GM12873 (cell line): ENCODE measurements at regions not wholly inside any gene's neighbourhood (a gene's known extent, or its start where the extent isn't known, plus 50 kb on each side); places are given as distances from the start of the nearest gene placed in this dataset.

Experiments
- TF ChIP-seq, protein P1 (sequence below): IDR thresholded peaks from 2 replicates; pipeline ENCODE4 v1.5.1; 2012; ENCODE audit warnings: low read depth, mild to moderate bottlenecking, moderate library complexity, low read length, control low read depth; ENCODE audit not compliant: insufficient read depth; ENCODE audit errors: missing control alignments

GRCh38 chr2:129518937-129519336 is 460.5 kb upstream of the RAB6C start:
- TF ChIP-seq, protein P1, sequence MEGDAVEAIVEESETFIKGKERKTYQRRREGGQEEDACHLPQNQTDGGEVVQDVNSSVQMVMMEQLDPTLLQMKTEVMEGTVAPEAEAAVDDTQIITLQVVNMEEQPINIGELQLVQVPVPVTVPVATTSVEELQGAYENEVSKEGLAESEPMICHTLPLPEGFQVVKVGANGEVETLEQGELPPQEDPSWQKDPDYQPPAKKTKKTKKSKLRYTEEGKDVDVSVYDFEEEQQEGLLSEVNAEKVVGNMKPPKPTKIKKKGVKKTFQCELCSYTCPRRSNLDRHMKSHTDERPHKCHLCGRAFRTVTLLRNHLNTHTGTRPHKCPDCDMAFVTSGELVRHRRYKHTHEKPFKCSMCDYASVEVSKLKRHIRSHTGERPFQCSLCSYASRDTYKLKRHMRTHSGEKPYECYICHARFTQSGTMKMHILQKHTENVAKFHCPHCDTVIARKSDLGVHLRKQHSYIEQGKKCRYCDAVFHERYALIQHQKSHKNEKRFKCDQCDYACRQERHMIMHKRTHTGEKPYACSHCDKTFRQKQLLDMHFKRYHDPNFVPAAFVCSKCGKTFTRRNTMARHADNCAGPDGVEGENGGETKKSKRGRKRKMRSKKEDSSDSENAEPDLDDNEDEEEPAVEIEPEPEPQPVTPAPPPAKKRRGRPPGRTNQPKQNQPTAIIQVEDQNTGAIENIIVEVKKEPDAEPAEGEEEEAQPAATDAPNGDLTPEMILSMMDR: no peak

GRCh38 chr2:129548880-129549279 is 430.6 kb upstream of the RAB6C start:
- TF ChIP-seq, protein P1: no peak

DNA sequence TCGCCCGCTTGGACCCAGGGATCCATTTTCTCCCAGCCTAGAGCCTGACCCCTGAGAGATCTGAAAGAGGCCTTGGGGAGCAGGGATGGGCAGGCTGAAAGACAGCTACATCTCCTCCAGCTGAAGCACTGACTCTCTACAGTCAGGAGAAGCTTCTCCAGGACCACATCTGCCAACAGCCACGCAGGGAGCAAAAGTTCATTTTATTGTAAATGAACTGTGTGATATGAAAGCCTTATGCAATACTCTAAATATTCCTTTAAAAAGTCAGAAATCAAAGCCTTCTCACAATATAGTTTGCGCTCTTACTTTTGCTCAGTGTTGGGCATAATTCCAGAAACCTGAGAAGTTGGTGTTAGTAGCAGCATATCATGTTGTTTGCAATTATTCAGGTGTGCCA is 428.9 kb upstream of the RAB6C start:
- TF ChIP-seq, protein P1: no peak

- TF ChIP-seq, protein P1: no peak
Measured at GRCh38 chr2:129554373-129554772, 425.1 kb upstream of the RAB6C start.

DNA sequence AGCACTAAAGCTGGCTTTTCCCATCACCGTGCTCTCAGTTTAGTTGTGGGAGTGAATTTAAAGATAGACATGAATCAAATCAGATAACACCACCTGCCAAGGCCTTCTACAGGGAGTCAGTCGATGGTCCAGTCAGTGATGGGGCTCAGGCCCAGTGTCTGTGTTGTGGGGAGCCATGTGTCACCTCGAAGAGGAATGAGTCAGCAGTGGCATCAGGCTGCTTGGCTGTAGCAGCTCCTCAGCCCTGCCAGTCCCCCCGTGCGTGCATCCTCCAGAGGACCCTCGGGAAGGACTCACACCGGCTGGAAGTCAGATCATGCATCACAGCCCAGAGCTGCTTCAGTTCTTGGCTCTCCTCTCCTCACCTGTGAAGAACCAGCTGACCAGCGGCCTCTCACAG is 420.4 kb upstream of the RAB6C start:
- TF ChIP-seq, protein P1: no peak

DNA sequence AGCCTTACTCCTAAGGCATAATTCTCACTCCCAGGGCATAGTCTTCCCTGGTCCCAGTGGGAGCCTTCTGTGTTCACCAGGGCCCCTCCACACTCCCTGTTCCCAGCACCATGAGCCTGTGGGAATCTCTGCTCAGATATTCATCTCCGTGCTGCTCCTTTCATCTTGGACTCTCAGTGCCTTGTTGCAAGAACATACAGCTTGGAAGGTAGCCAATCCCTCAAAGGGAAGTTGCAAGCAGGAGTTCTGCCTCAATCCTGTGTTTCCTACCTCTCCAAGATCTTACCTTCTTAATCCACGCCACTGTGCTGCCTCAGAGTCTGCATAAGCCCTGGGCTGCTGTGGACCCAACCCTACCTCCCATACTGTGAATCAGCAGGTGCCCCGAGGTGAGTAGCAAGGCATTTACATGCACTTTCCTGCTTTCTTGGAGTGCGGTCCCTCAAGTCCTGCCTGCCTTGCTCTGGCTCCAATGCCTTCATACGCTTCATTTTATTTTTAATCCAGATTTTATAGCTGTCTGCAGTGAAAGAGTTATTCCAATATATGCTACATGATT is 413.8 kb upstream of the RAB6C start:
- TF ChIP-seq, protein P1: no peak

DNA sequence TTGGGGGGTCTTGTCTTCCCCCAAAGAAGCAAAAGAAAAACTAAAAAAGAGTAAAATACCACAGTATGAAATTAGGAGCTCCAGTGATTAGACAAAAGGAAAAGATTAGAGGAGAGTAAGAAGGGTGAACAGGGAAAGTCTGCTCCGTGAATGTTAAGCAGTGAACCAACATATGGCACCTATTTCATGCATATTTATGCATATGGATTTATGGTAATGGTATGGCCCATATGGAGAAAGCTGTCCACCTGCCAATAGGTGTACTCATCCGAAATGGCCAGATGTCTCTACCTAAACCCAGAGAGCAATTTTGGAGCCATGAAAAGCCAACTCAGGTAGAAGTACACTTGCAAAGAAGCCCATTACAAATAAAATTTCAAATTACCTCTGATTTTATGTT is 404.0 kb upstream of the RAB6C start:
- TF ChIP-seq, protein P1: no peak
